ENCODE measurements at regions not wholly inside any gene's neighbourhood (a gene's known extent, or its start where the extent isn't known, plus 50 kb on each side); places are given as distances from the start of the nearest gene placed in this dataset.
"Not testable (repeated sequence)": the region's sequence is repeated elsewhere in the genome, so short reads cannot be mapped to it uniquely, and the experiment has no call there.

GRCh38 chr2:163132207-163132606 is 293.6 kb upstream of the KCNH7 start:
- TF ChIP-seq POLR2A (IDR thresholded peaks at IDR 0.05; ENCODE audit: low read length); GATA1 (IDR thresholded peaks at IDR 0.05; ENCODE audit: low read depth, low read length): not testable (repeated sequence)

All from erythroblast (primary cell).